PC-9 (cell line): ENCODE measurements at regions not wholly inside any gene's neighbourhood (a gene's known extent, or its start where the extent isn't known, plus 50 kb on each side); places are given as distances from the start of the nearest gene placed in this dataset.

ENCODE experiments used
- BruUV-seq: library from RNA; stranded (reverse); fragments of 400-500 nt; replicated peaks from 2 replicates; lab custom pipeline; 2021; lab: Mats Ljungman, UMichigan
- CTCF ChIA-PET: fragments of 300-600 bp; sonication (Branson Sonifier 250); formaldehyde crosslinking; loops from one replicate; lab custom pipeline; 2022; ENCODE audit warnings: antibody characterized with exemption; lab: Charles Lee
- POLR2A ChIA-PET: fragments of 300-600 bp; sonication (Branson Sonifier 250); formaldehyde crosslinking; loops from one replicate; lab custom pipeline; 2022; ENCODE audit warnings: antibody characterized with exemption; ENCODE audit not compliant: unreplicated experiment; lab: Charles Lee
- DNase-seq, 2 experiments: peaks; one replicate each; pipeline versions ENCODE4 v3.0.0 to v3.0.0-alpha.2; 2015 to 2022; ENCODE audit warnings: mixed read lengths in 1 of 2
- H2AFZ ChIP-seq: fragments of 200-600 bp; sonication (generic); 2 replicates; pipeline ENCODE4 v1.8.1; 2017; ENCODE audit warnings: antibody characterized with exemption
- H3F3A ChIP-seq: fragments of 200-600 bp; sonication (generic); 2 replicates; pipeline ENCODE4 v1.8.1; 2017; ENCODE audit warnings: antibody characterized with exemption, mild to moderate bottlenecking, low read depth; ENCODE audit not compliant: insufficient read depth
- H3K27ac ChIP-seq: fragments of 200-600 bp; sonication (generic); 2 replicates; pipeline ENCODE4 v1.6.1; 2016; ENCODE audit warnings: mixed run types
- H3K27me3 ChIP-seq: fragments of 200-600 bp; sonication (generic); 2 replicates; pipeline ENCODE4 v1.6.1; 2016; ENCODE audit warnings: low read depth, mixed run types; ENCODE audit not compliant: insufficient read depth
- H3K36me3 ChIP-seq: fragments of 200-600 bp; sonication (generic); 2 replicates; pipeline ENCODE4 v1.6.1; 2016; ENCODE audit warnings: low read depth, mixed run types
- H3K4me1 ChIP-seq: fragments of 200-600 bp; sonication (generic); replicated peaks from 2 replicates; pipeline ENCODE4 v1.6.1; 2016; ENCODE audit warnings: mixed run types; ENCODE audit not compliant: insufficient read depth
- H3K4me2 ChIP-seq: fragments of 200-600 bp; sonication (generic); 2 replicates; pipeline ENCODE4 v1.6.1; 2017; ENCODE audit warnings: mixed run types
- H3K4me3 ChIP-seq: fragments of 200-600 bp; sonication (generic); 2 replicates; pipeline ENCODE4 v1.6.1; 2016; ENCODE audit warnings: mixed run types
- H3K79me2 ChIP-seq: fragments of 200-600 bp; sonication (generic); 2 replicates; pipeline ENCODE4 v1.6.1; 2017; ENCODE audit warnings: low read depth, mixed run types
- H3K9me2 ChIP-seq: fragments of 200-600 bp; sonication (generic); 2 replicates; pipeline ENCODE4 v1.8.1; 2017; ENCODE audit warnings: mild to moderate bottlenecking; ENCODE audit not compliant: insufficient read depth
- H3K9me3 ChIP-seq: fragments of 200-600 bp; sonication (generic); 2 replicates; pipeline ENCODE4 v1.8.1; 2016; ENCODE audit warnings: low read depth; ENCODE audit not compliant: insufficient read depth
- H4K20me1 ChIP-seq: fragments of 200-600 bp; sonication (generic); 2 replicates; pipeline ENCODE4 v1.8.1; 2017; ENCODE audit not compliant: insufficient read depth
- CTCF ChIP-seq: fragments of 200-600 bp; sonication (generic); conservative IDR thresholded peaks from 2 replicates; pipeline ENCODE4 v1.6.1; 2017; ENCODE audit warnings: mixed run types, antibody characterized with exemption, mild to moderate bottlenecking, moderate library complexity
- EZH2 ChIP-seq: fragments of 200-600 bp; sonication (generic); IDR thresholded peaks from 2 replicates; pipeline ENCODE4 v1.8.0; 2017; ENCODE audit warnings: antibody characterized with exemption, low read depth
- intact Hi-C: fragments of 100-400 bp; cut with micrococcal nuclease; formaldehyde crosslinking; loops from one replicate; pipeline ENCODE4 v1.10.0; 2022; ENCODE audit not compliant: unreplicated experiment

- no peaks in the 10 kb centered on the region for H3K27me3 ChIP-seq
- BruUV-seq, result no TSS peak
- H3K36me3 ChIP-seq, result no peaks in the 10 kb centered on the region
- no peak for DNase-seq
- no peaks in the 10 kb centered on the region for H4K20me1 ChIP-seq
- no peak overlapping the region for H3K4me2 ChIP-seq
- H3K9me2 ChIP-seq, result no peaks in the 10 kb centered on the region
- peaks cover 15% of the 10 kb centered on the region for H3K9me3 ChIP-seq
- ChIA-PET CTCF (no interaction called here), POLR2A (no interaction called here)
- no peaks in the 10 kb centered on the region for H3K4me1 ChIP-seq
- H2AFZ ChIP-seq, result no peak overlapping the region
- no peaks in the 10 kb centered on the region for H3K79me2 ChIP-seq
- H3K27ac ChIP-seq, result no peak overlapping the region
- no peaks in the 10 kb centered on the region for H3F3A ChIP-seq
- H3K4me3 ChIP-seq, result no peak overlapping the region
- intact Hi-C loops, result no loop called here
- TF ChIP-seq EZH2 (no peak), CTCF (no peak)
Measured at GRCh38 chr19:23855676-23856075, 59.0 kb upstream of the ZNF726 start.

- no peak overlapping the region for H3K4me3 ChIP-seq
- H3K79me2 ChIP-seq, result no peaks in the 10 kb centered on the region
- H2AFZ ChIP-seq, result no peak overlapping the region
- H4K20me1 ChIP-seq, result no peaks in the 10 kb centered on the region
- no peak for DNase-seq
- H3K4me1 ChIP-seq, result no peaks in the 10 kb centered on the region
- intact Hi-C loops, result no loop called here
- H3F3A ChIP-seq, result no peaks in the 10 kb centered on the region
- ChIA-PET CTCF (no interaction called here), POLR2A (no interaction called here)
- H3K27ac ChIP-seq, result no peak overlapping the region
- H3K27me3 ChIP-seq, result no peaks in the 10 kb centered on the region
- no peak overlapping the region for H3K4me2 ChIP-seq
- no TSS peak for BruUV-seq
- H3K36me3 ChIP-seq, result no peaks in the 10 kb centered on the region
- H3K9me3 ChIP-seq, result peaks cover 11% of the 10 kb centered on the region
- TF ChIP-seq CTCF, result no peak
- TF ChIP-seq EZH2, result no peak
- no peaks in the 10 kb centered on the region for H3K9me2 ChIP-seq
Measured at GRCh38 chr19:23851966-23852365, 62.7 kb upstream of the ZNF726 start.

- H3K9me3 ChIP-seq, result peaks cover 76% of the 10 kb centered on the region
- H3K36me3 ChIP-seq, result no peaks in the 10 kb centered on the region
- intact Hi-C loops, result no loop called here
- TF ChIP-seq CTCF, result no peak
- TF ChIP-seq EZH2, result no peak
- ChIA-PET POLR2A (no interaction called here), CTCF (no interaction called here)
- H3K4me1 ChIP-seq, result no peaks in the 10 kb centered on the region
- H3K27me3 ChIP-seq, result no peaks in the 10 kb centered on the region
- H3K4me3 ChIP-seq, result no peak overlapping the region
- BruUV-seq, result no TSS peak
- no peaks in the 10 kb centered on the region for H3F3A ChIP-seq
- no peak for DNase-seq
- no peak overlapping the region for H3K4me2 ChIP-seq
- no peak overlapping the region for H2AFZ ChIP-seq
- no peaks in the 10 kb centered on the region for H3K9me2 ChIP-seq
- H4K20me1 ChIP-seq, result no peaks in the 10 kb centered on the region
- H3K27ac ChIP-seq, result no peak overlapping the region
- no peaks in the 10 kb centered on the region for H3K79me2 ChIP-seq
Measured at GRCh38 chr19:23832717-23833327, 74.1 kb upstream of the ZNF681 start.
